CD4-positive, alpha-beta T cell treated with Interleukin-4 for 1 hour (primary cell): ENCODE measurements at regions not wholly inside any gene's neighbourhood (a gene's known extent, or its start where the extent isn't known, plus 50 kb on each side); places are given as distances from the start of the nearest gene placed in this dataset.
A peak's percentile ranks its signal among the peaks of the same experiment; 100 is the strongest.

Experiments
- DNase-seq, 2 donors: peaks; one replicate each; pipeline ENCODE4 v3.0.0-alpha.2; 2020 to 2022

GRCh38 chr1:186550832-186551231 is 89.9 kb upstream of the PDC start:
- no peak for DNase-seq

- DNase-seq, result no peak
Measured at GRCh38 chr1:186541003-186541402, 80.1 kb upstream of the PDC start.

GRCh38 chr1:186540521-186540920 is 79.6 kb upstream of the PDC start:
- no peak for DNase-seq

- no peak for DNase-seq
Measured at GRCh38 chr1:186536273-186536890, 75.5 kb upstream of the PDC start.

- DNase-seq, result no peak
Measured at GRCh38 chr1:186535388-186536133, 74.6 kb upstream of the PDC start.

GRCh38 chr1:186534401-186534800 is 73.5 kb upstream of the PDC start:
- no peak for DNase-seq

GRCh38 chr1:186532466-186532865 is 71.6 kb upstream of the PDC start:
- no peak for DNase-seq

GRCh38 chr1:186531561-186532165 is 70.7 kb upstream of the PDC start:
- no peak for DNase-seq

- DNase-seq, result no peak
Measured at GRCh38 chr1:186530109-186530508, 69.2 kb upstream of the PDC start.

- DNase-seq, result no peak
Measured at GRCh38 chr1:186519982-186520381, 59.1 kb upstream of the PDC start.

- no peak for DNase-seq
Measured at GRCh38 chr1:186518822-186519381, 58.0 kb upstream of the PDC start.

GRCh38 chr1:186518395-186518794 is 57.5 kb upstream of the PDC start:
- DNase-seq, result no peak

- no peak for DNase-seq
Measured at GRCh38 chr1:186514367-186514766, 53.5 kb upstream of the PDC start.

GRCh38 chr1:186513526-186513925 is 52.6 kb upstream of the PDC start:
- no peak for DNase-seq

GRCh38 chr1:186512698-186513457 is 52.0 kb upstream of the PDC start:
- DNase-seq, result no peak

GRCh38 chr1:186511761-186512637 is 51.1 kb upstream of the PDC start:
- peak; percentile 6 to 54 for DNase-seq
